NOMO-1 treated with DMSO at 0.1 percent for 48 hours (cell line): ENCODE measurements at regions not wholly inside any gene's neighbourhood (a gene's known extent, or its start where the extent isn't known, plus 50 kb on each side); places are given as distances from the start of the nearest gene placed in this dataset.

ENCODE experiments used
- DNase-seq: peaks from one replicate; lab custom pipeline; 2025; ENCODE audit not compliant: unreplicated experiment; lab: John Stamatoyannopoulos, UW

DNA sequence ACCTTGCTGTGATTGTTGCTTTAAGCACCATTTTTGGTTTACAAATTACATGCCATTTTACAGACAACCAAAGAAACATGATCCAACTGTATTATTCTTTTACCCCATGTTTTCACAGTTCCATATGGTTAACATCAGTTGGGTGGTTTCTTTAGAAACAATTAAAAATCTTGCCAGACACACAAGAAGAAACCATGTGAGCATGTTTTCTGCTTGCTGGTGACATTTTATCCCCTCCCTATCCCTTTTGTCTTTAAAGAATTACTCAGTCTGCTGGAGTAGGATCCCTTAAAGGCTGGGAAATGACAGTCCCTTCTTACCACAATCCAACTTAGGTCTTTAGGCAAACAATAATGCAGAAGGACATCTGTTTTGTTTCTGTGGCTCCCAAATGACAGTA lies 121.8 kb upstream of the PLXNC1 start:
- DNase-seq, result no peak

DNA sequence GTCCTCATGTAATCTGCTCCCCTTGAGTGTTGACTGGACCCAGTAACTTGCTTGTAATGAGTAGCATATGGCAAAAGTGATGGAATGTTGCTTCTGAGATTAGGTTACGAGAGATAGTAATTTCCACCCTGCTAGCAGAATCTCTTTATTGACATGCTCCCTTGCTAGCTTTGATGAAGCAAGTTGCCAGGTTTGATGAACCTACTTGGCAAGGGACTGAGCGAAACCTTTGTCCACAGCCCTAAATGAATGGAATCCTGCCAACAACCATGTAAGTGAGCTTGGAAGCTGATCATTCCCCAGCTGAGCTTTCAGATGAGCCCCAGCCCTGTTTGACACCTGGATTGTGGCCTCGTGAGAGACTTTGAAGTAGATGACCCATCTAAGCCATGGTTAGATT lies 120.8 kb upstream of the PLXNC1 start:
- DNase-seq, result no peak

GRCh38 chr12:94031763-94032162 lies 116.6 kb upstream of the PLXNC1 start:
- no peak for DNase-seq

DNA sequence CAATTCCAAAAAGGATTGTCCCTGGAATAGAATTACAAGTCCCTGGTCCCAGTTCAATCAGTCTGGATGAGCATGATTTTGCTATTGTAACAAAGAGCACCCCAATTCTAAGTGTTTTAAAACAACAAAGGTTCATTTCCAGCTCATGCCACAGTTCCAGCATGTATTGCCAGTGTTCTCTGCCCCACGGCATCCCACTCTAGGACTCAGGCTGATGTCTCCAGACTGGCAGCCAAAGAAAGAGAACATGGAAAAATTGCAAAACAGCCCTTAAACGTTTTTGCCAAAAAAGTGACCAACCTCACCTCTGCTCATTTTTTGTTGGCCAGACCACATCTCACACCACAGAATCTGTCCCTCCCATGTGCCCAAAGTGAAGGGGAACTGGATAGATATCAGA lies 116.0 kb upstream of the PLXNC1 start:
- DNase-seq, result no peak

GRCh38 chr12:94033101-94033500 lies 115.3 kb upstream of the PLXNC1 start:
- no peak for DNase-seq

GRCh38 chr12:94033784-94034183 lies 114.6 kb upstream of the PLXNC1 start:
- no peak for DNase-seq

DNA sequence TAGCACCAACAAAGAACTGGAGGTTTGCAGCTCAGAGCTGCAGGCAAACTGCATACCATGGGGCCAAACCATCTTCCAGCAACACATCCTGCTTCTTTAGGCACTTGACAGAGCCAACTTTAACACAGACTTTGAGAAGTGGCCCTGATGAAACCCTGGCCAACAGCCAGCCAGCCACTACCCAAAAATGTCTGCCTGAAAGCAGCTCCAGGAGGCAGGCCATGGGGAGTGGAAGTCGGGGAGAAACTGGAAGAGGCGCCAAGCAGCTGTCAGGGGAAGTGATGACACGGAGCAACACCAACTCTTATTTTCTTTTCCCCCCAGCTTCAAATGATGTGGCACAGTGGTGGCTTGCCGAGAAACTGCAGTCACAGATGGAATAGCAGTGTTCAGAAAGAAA lies 110.9 kb upstream of the PLXNC1 start:
- DNase-seq, result no peak

- no peak for DNase-seq
These were observed 109.8 kb upstream of the PLXNC1 start for GRCh38 chr12:94038605-94039004.

DNA sequence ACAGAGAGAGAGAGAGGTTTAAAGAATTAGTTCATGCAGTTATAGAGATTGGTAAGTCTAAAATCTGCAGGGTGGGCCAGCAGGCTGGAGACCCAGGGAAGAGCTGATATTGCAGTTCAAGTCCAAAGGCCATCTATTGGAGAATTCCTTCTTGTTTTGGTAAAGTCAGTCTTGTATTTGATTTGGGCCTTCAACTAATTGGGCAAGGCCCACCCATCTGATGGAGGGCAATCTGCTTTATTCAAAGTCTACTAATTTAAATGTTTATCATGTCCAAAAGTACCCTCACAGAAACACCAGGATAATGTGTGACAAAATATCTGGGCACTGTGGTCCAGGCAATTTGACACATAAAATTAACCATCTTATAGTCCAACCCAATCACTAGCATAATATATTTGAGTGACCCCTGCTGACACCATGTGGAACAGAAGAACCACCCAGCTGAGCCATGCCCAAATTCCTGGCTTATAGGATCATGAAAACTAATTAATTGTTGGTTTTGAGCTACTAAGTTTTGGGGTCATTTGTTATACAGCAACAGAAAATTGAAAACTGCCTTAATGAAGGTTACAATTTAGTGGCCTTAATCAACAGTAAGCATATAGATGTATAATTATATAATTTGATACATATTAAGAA lies 109.1 kb upstream of the PLXNC1 start:
- DNase-seq, result no peak

- DNase-seq, result peak; percentile 88
These were observed 108.5 kb upstream of the PLXNC1 start for GRCh38 chr12:94039914-94040313.

DNA sequence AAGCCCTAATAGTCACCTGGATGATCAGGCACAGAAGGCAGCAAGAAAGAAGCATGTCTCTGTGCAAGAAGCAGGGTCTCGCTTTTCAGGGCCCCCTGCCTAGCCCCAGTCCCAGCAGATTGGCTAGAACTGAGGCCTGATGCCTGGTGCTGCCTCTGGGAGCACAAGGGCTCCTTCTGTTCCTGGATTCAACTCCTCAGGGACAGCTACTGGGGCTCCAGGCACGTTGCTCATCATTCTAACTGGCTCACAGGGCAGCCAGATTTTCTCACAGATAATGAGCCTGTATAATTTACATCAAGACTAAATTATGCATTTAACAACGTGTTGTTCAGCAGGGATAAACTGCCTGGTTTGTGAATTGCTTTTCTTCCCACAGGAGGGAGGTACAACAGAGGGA lies 106.5 kb upstream of the PLXNC1 start:
- no peak for DNase-seq

- no peak for DNase-seq
These were observed 106.1 kb upstream of the PLXNC1 start for GRCh38 chr12:94042321-94042720.

DNA sequence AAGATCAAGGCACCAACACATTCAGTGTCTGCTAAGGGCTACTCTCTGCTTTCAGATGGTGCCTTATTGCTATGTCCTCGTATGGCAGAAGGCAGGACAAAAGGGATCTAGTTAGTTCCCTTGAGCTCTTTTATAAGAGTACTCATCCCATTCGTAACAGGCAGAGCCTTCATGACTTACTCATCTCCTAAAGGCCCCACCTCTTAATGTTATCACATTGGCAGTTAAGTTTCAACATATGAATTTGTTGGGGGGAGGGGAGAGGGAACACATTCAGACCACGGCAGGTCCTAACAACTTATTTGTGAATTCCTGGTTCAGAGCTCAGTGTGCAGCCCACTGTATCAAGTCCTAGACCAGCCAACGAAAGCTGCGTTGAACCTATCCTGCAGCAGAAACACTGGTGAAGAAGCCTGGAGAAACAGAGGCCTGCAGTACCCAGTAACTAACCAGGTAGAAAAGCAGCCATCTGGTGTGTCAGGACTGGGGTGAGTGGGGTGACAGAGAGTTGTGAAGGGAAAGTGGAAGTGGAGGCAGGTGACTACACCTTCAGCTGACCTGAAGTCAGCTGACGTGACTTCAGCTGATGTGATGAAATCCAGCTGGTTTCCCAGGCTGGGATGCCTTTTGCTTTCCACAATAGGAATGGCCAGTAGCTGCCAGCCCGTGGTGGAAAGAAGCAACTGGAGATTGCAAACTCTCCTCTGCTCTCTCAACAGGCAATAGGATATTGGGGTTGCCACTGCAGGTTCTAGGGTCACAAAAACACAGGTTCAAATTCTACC lies 101.6 kb upstream of the PLXNC1 start:
- peak; percentile 28 for DNase-seq

GRCh38 chr12:94047781-94048567 lies 100.4 kb upstream of the PLXNC1 start:
- DNase-seq, result no peak

DNA sequence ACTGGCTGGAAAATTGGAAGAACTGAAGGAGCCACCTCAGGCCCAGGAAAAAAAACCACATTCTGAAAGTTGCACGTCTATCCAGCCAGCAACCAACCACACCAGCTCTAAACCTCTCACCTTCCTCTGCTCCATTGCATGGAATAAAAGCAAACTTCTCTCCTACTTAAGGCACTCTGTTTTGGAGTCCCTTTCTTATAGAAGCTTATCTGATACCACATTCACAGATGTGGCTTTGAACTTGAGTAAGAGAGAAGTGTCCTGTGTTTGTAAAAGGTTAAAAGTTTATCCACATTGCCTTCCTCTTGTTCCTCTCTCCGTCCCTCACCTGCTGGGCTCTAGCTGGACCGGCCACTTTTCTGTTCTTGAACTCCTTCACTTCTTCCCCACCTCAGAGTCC lies 99.6 kb upstream of the PLXNC1 start:
- DNase-seq, result no peak

DNA sequence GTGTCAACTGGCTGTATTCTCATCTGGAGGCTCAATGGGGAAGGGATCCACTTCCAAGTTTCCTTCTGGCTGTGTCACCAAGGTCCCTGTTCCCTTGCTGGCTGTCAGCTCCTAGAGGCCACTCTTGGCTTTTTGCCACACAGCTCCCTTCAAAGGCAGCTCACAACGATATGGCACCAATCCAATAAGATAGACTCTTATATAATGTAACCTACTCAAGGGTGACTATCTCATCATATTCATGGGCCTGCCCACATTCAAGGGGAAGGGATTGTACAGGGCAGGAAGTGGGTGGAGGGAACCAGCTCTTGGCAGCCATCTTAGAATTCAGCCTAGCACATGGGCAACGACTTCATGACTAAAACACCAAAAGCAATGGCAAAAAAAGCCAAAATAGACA lies 98.7 kb upstream of the PLXNC1 start:
- no peak for DNase-seq

DNA sequence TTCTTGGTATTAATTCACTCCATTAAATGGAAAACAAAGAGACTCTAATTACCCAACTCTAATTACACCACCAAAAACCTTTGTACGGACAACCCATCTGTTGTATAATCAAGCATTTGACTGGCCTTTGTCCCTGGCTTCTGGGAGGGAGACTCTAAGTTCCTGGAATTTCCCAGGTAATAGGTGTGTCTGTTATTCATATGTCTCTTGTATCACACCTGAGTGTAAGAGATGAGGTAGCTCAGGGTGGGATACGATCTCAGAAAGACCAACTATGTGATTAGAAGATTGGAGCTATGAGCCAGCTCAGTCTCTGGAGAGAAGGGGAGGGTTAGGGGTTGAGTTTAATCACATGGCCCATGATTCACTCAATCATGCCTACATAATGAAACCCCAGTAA lies 94.7 kb upstream of the PLXNC1 start:
- DNase-seq, result no peak

- no peak for DNase-seq
These were observed 92.8 kb upstream of the PLXNC1 start for GRCh38 chr12:94055528-94055927.

- DNase-seq, result no peak
These were observed 91.8 kb upstream of the PLXNC1 start for GRCh38 chr12:94056419-94057158.

- no peak for DNase-seq
These were observed 90.9 kb upstream of the PLXNC1 start for GRCh38 chr12:94057262-94058151.
